CD14-positive monocyte (primary cell): ENCODE measurements at regions not wholly inside any gene's neighbourhood (a gene's known extent, or its start where the extent isn't known, plus 50 kb on each side); places are given as distances from the start of the nearest gene placed in this dataset.

ENCODE experiments used
- DNase-seq, 3 donors: peaks; one replicate each; pipeline ENCODE4 v3.0.0-alpha.2; 2011 to 2022
- H2AFZ ChIP-seq: 2 replicates; pipeline ENCODE4 v1.6.0; 2012; ENCODE audit warnings: mild to moderate bottlenecking, low read depth, low read length, inconsistent platforms; ENCODE audit not compliant: insufficient read depth, poor library complexity, severe bottlenecking
- H3K27ac ChIP-seq, 2 donors: 1 replicate in 1 of 2; 2 replicates in 1 of 2; pipeline ENCODE4 v1.5.1; 2012 to 2013; ENCODE audit warnings: low read length in 2 of 2, control low read depth in 1 of 2, inconsistent platforms in 1 of 2, low read depth in 1 of 2, mild to moderate bottlenecking in 1 of 2
- H3K27me3 ChIP-seq, 2 donors: one replicate each; pipeline versions ENCODE4 v1.6.0 to v1.6.1; 2011 to 2013; ENCODE audit warnings: low read length in 2 of 2; ENCODE audit not compliant: control insufficient read depth in 2 of 2, insufficient read depth in 2 of 2
- H3K36me3 ChIP-seq, 2 donors: replicated peaks in 1 of 2; 1 replicate in 1 of 2; 2 replicates in 1 of 2; pipeline versions ENCODE4 v1.5.1 to v1.6.1; 2012 to 2013; ENCODE audit warnings: low read length in 2 of 2, control low read depth in 1 of 2, inconsistent platforms in 1 of 2, mild to moderate bottlenecking in 1 of 2; ENCODE audit not compliant: insufficient read depth in 2 of 2, control insufficient read depth in 1 of 2
- H3K4me1 ChIP-seq, 2 donors: 1 replicate in 1 of 2; 2 replicates in 1 of 2; pipeline versions ENCODE4 v1.5.1 to v1.6.1; 2012 to 2013; ENCODE audit warnings: low read length in 2 of 2, control low read depth in 1 of 2, inconsistent platforms in 1 of 2, mild to moderate bottlenecking in 1 of 2, moderate library complexity in 1 of 2; ENCODE audit not compliant: insufficient read depth in 2 of 2, control insufficient read depth in 1 of 2
- H3K4me2 ChIP-seq: replicated peaks from 2 replicates; pipeline ENCODE3; 2012; ENCODE audit warnings: low read length, moderate library complexity, mild to moderate bottlenecking; ENCODE audit not compliant: poor library complexity, severe bottlenecking; ENCODE audit errors: extremely low read depth
- H3K4me3 ChIP-seq, 3 experiments: fragments of 200-600 bp in 1 of 3; sonication (generic) in 1 of 3; replicated peaks in 1 of 3; 1 replicate in 2 of 3; 2 replicates in 1 of 3; pipeline ENCODE4 v1.5.1; 2011 to 2013; ENCODE audit warnings: low read length in 3 of 3, mild to moderate bottlenecking in 3 of 3, control low read depth in 2 of 3, low read depth in 2 of 3, inconsistent platforms in 1 of 3, moderate library complexity in 1 of 3
- H3K79me2 ChIP-seq: 2 replicates; pipeline ENCODE4 v1.6.0; 2012; ENCODE audit warnings: mild to moderate bottlenecking, control low read depth, inconsistent platforms, low read length, moderate library complexity; ENCODE audit not compliant: insufficient read depth
- H3K9ac ChIP-seq: 2 replicates; pipeline ENCODE4 v1.6.0; 2017; ENCODE audit warnings: low read length, mild to moderate bottlenecking; ENCODE audit not compliant: insufficient read depth, poor library complexity, severe bottlenecking
- H3K9me3 ChIP-seq, 2 donors: replicated peaks in 1 of 2; 1 replicate in 1 of 2; 2 replicates in 1 of 2; pipeline versions ENCODE4 v1.5.1 to v1.6.1; 2012 to 2013; ENCODE audit warnings: low read length in 2 of 2, control low read depth in 1 of 2; ENCODE audit not compliant: control insufficient read depth in 1 of 2, insufficient read depth in 1 of 2
- H4K20me1 ChIP-seq: 2 replicates; pipeline ENCODE4 v1.6.0; 2012; ENCODE audit warnings: mild to moderate bottlenecking, low read length, control low read depth, moderate library complexity; ENCODE audit not compliant: insufficient read depth
- H3K27ac Mint-ChIP-seq, 7 donors: one replicate each; pipeline ENCODE4 v1.8.0; 2020; ENCODE audit warnings: mild to moderate bottlenecking in 7 of 7, mixed read lengths in 7 of 7, moderate library complexity in 6 of 7, inconsistent platforms in 2 of 7
- H3K27me3 Mint-ChIP-seq, 3 donors: one replicate each; pipeline ENCODE4 v1.8.0; 2021 to 2022; ENCODE audit warnings: low read depth in 3 of 3, mild to moderate bottlenecking in 3 of 3, mixed read lengths in 3 of 3, moderate library complexity in 3 of 3, inconsistent platforms in 1 of 3
- H3K36me3 Mint-ChIP-seq, 2 donors: one replicate each; pipeline ENCODE4 v1.8.0; 2020; ENCODE audit warnings: mixed read lengths in 2 of 2, inconsistent platforms in 1 of 2, mild to moderate bottlenecking in 1 of 2
- H3K4me1 Mint-ChIP-seq: one replicate; pipeline ENCODE4 v1.8.0; 2020; ENCODE audit warnings: mild to moderate bottlenecking, mixed read lengths
- H3K4me3 Mint-ChIP-seq, 2 donors: one replicate each; pipeline ENCODE4 v1.8.0; 2020; ENCODE audit warnings: mild to moderate bottlenecking in 2 of 2, mixed read lengths in 2 of 2, moderate library complexity in 1 of 2
- H3K9me3 Mint-ChIP-seq, 7 donors: one replicate each; pipeline ENCODE4 v1.8.0; 2020 to 2022; ENCODE audit warnings: mixed read lengths in 7 of 7, mild to moderate bottlenecking in 6 of 7, moderate library complexity in 6 of 7, inconsistent platforms in 2 of 7
- CTCF ChIP-seq: fragments of 200-600 bp; IDR thresholded peaks from one replicate; pipeline ENCODE4 v1.8.0; 2022; ENCODE audit warnings: antibody characterized with exemption, mild to moderate bottlenecking
- WGBS: methylation state at CpG from one replicate; pipeline ENCODE4 v1.1.5; 2013; ENCODE audit warnings: missing lambda C conversion rate; ENCODE audit not compliant: insufficient coverage; 5-methylcytosine and 5-hydroxymethylcytosine counted together
- intact Hi-C, 2 donors: fragments of 100-400 bp; cut with micrococcal nuclease; formaldehyde crosslinking; loops; one replicate each; pipeline versions ENCODE4 v1.15.0 to v1.15.1; 2023

- Histone ChIP-seq H3K79me2 (no peaks in the 10 kb centered on the region), H3K4me1 (no peaks in the 10 kb centered on the region), H3K36me3 (no peaks in the 10 kb centered on the region), H3K27me3 (no peaks in the 10 kb centered on the region), H3K9me3 (peaks cover 13 to 16% of the 10 kb centered on the region in 2 donors), H3K4me3 (no peak overlapping the region), H4K20me1 (no peaks in the 10 kb centered on the region), H3K4me2 (no peak overlapping the region), H3K27ac (no peak overlapping the region), H2AFZ (no peak overlapping the region), H3K9ac (no peak overlapping the region)
- Mint-ChIP-seq H3K27ac (no peak overlapping the region), H3K27me3 (no peaks in the 10 kb centered on the region), H3K9me3 (peaks cover 0 to 19% (median 8%) of the 10 kb centered on the region in 7 donors), H3K4me1 (no peaks in the 10 kb centered on the region), H3K36me3 (no peaks in the 10 kb centered on the region), H3K4me3 (no peak overlapping the region)
- intact Hi-C loops = no loop called here
- no peak for DNase-seq
- TF ChIP-seq CTCF = no peak
- 100% methylated on average over 1 of the region's 2 CpGs for WGBS
Measured at GRCh38 chr11:81039916-81040524, 1599.2 kb upstream of the TENM4 start.

DNA sequence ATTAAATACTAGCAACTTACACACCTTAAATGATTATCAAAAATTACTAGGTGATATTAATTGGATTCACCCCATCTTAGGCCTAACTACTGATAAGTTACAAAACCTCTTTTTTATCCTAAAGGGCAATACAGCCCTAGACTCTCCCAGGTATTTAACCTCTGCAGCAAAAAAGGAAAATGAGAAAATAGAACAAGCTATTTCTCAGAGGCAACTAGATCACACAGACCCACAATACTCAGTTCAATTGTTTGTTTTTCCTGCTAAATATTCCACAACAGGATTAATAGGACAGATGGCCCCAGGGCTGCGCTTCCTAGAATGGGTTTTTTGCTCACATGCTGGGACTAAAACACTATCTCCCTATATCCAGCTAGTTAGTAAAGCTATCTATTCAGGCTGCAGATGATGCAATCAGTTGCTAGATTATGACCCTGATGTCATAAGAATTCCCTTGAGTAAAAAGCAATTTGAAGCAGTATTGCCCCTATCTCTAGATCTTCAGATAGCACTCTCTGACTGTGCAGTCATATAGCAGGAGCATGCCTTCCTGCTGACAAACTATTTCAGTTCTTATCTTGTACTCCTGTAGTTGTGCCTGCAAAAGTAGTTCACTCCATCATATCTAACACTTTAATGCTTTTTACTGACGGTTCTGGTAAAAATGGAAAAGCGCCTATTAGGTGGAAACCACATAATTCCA, 1595.5 kb upstream of the TENM4 start:
- Mint-ChIP-seq H3K27ac (no peak overlapping the region), H3K9me3 (peaks cover 4 to 21% (median 10%) of the 10 kb centered on the region in 7 donors), H3K4me1 (no peaks in the 10 kb centered on the region), H3K4me3 (no peak overlapping the region), H3K36me3 (no peaks in the 10 kb centered on the region), H3K27me3 (no peaks in the 10 kb centered on the region)
- Histone ChIP-seq H3K9ac (no peak overlapping the region), H4K20me1 (no peaks in the 10 kb centered on the region), H3K9me3 (peaks cover 13 to 16% of the 10 kb centered on the region in 2 donors), H3K27ac (no peak overlapping the region), H2AFZ (no peak overlapping the region), H3K4me1 (no peaks in the 10 kb centered on the region), H3K36me3 (no peaks in the 10 kb centered on the region), H3K4me2 (no peak overlapping the region), H3K27me3 (no peaks in the 10 kb centered on the region), H3K4me3 (no peak overlapping the region), H3K79me2 (no peaks in the 10 kb centered on the region)
- TF ChIP-seq CTCF = no peak
- intact Hi-C loops = no loop called here
- no peak for DNase-seq
- 86% methylated on average over 2 of the region's 3 CpGs for WGBS
